NCI-H2171 treated with DMSO at 0.1 percent for 48 hours (cell line): ENCODE measurements at regions not wholly inside any gene's neighbourhood (a gene's known extent, or its start where the extent isn't known, plus 50 kb on each side); places are given as distances from the start of the nearest gene placed in this dataset.
"Not testable (repeated sequence)": the region's sequence is repeated elsewhere in the genome, so short reads cannot be mapped to it uniquely, and the experiment has no call there.

Experiments used
- DNase-seq: peaks from one replicate; lab custom pipeline; 2025; lab: John Stamatoyannopoulos, UW

- no peak for DNase-seq
Measured at GRCh38 chr15:23924686-23925085, 237.6 kb upstream of the NDN start.

- DNase-seq: no peak
Measured at GRCh38 chr15:23954931-23955330, 267.8 kb upstream of the NDN start.

- DNase-seq: no peak
Measured at GRCh38 chr15:23983500-23984259, 296.6 kb upstream of the NDN start.

- no peak for DNase-seq
Measured at GRCh38 chr15:23994273-23994672, 307.2 kb upstream of the NDN start.

GRCh38 chr15:23998056-23998455, 311.0 kb upstream of the NDN start:
- DNase-seq: no peak

GRCh38 chr15:24008476-24008875, 321.4 kb upstream of the NDN start:
- no peak for DNase-seq

GRCh38 chr15:24017470-24017869, 330.4 kb upstream of the NDN start:
- DNase-seq: no peak

- no peak for DNase-seq
Measured at GRCh38 chr15:24039683-24040082, 352.6 kb upstream of the NDN start.

GRCh38 chr15:24054547-24055245, 367.6 kb upstream of the NDN start:
- no peak for DNase-seq

GRCh38 chr15:24067733-24068501, 380.8 kb upstream of the NDN start:
- no peak for DNase-seq

- no peak for DNase-seq
Measured at GRCh38 chr15:24075420-24076089, 388.4 kb upstream of the NDN start.

GRCh38 chr15:24076090-24076784, 389.1 kb upstream of the NDN start:
- DNase-seq: no peak

- DNase-seq: no peak
Measured at GRCh38 chr15:24078310-24079029, 391.4 kb upstream of the NDN start.

- DNase-seq: not testable (repeated sequence)
Measured at GRCh38 chr15:24088941-24089340, 401.8 kb upstream of the NDN start.

GRCh38 chr15:24101503-24101902, 414.4 kb upstream of the NDN start:
- not testable (repeated sequence) for DNase-seq

- DNase-seq: not testable (repeated sequence)
Measured at GRCh38 chr15:24107524-24107923, 420.4 kb upstream of the NDN start.

GRCh38 chr15:24107948-24108347, 420.8 kb upstream of the NDN start:
- DNase-seq: not testable (repeated sequence)

- DNase-seq: not testable (repeated sequence)
Measured at GRCh38 chr15:24108349-24108748, 421.2 kb upstream of the NDN start.

- not testable (repeated sequence) for DNase-seq
Measured at GRCh38 chr15:24139622-24140021, 452.5 kb upstream of the NDN start.

- not testable (repeated sequence) for DNase-seq
Measured at GRCh38 chr15:24145070-24145469, 458.0 kb upstream of the NDN start.

- DNase-seq: no peak
Measured at GRCh38 chr15:24146251-24146650, 459.1 kb upstream of the NDN start.
